ENCODE measurements at regions not wholly inside any gene's neighbourhood (a gene's known extent, or its start where the extent isn't known, plus 50 kb on each side); places are given as distances from the start of the nearest gene placed in this dataset.

DNA sequence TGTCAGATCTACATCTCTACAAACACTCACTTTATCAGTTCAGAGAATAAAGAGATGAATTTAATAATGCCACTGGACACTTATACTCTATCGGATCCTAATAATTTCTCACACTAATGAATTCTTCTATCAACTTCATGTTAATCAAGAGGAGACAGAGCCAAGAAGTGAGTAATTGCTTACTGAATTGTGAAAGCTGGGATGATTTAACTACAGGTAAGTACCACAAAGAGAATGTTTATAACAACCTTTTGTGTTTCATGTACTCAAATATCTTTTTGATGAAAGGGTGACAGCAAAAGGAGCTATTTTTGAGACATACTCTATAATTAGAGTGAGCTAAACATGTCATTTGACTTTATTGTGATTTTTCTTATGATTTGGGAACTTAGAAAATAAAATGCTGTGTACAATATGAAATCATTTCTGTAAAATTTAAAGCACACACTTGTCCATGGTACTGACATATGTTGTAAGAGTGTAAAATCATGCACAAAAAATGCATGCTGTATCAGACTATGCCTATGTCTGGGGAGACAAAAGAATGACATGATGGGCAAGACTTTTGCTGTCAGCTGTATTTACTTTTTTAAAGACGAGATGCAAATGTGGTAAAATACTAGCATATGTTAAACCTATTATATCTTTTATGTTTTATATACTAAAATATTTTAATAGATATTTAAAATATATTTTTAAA is 361.2 kb downstream of the CCER1 start:
- H3K36me3 ChIP-seq (ENCODE audit: control insufficient read depth in 3 of 3, insufficient read depth in 2 of 3, low read depth in 1 of 3, low read length in 3 of 3): no peaks in the 10 kb centered on the region
- no peaks in the 10 kb centered on the region for H3K4me1 ChIP-seq (ENCODE audit: control insufficient read depth in 3 of 3, insufficient read depth in 2 of 3, low read depth in 1 of 3, low read length in 2 of 3)
- DNase-seq (no peak), FAIRE-seq (no peak)
- no peaks in the 10 kb centered on the region for H3K27me3 ChIP-seq (ENCODE audit: control insufficient read depth in 3 of 3, insufficient read depth in 3 of 3, low read length in 3 of 3)
- H3K9me3 ChIP-seq (ENCODE audit: control insufficient read depth in 2 of 2, insufficient read depth in 1 of 2, low read depth in 1 of 2, low read length in 1 of 2): no peaks in the 10 kb centered on the region
- 81 to 85% (median 84%) methylated on average over 2 of the region's 2 CpGs for WGBS, 3 donors
- H3K4me3 ChIP-seq (ENCODE audit: low read depth in 1 of 3, low read length in 3 of 3): no peak overlapping the region
- H3K27ac ChIP-seq (ENCODE audit: low read depth in 1 of 3, low read length in 2 of 3): no peak overlapping the region

DNA sequence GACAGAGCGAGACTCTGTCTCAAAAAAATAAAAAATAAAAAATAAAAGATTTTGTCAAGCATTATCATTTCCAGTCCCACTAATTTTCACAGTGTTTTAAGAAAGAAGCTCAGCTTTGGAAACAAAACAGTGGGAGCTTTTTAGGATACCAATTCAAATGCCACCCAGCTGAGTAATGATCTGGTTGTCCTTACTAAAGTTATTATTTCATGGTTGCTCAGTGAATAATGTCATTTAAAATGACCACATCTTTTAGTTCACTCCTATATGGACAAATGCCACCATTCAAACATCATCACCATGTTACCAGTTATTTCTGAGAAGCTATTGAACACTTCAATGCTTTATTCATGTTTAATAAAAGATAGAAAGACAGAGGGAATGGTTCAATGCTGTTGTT is 365.0 kb downstream of the CCER1 start:
- Histone ChIP-seq H3K27ac (ENCODE audit: low read depth in 1 of 3, low read length in 2 of 3) (no peak overlapping the region), H3K9me3 (ENCODE audit: control insufficient read depth in 2 of 2, insufficient read depth in 1 of 2, low read depth in 1 of 2, low read length in 1 of 2) (no peaks in the 10 kb centered on the region), H3K4me3 (ENCODE audit: low read depth in 1 of 3, low read length in 3 of 3) (no peak overlapping the region), H3K36me3 (ENCODE audit: control insufficient read depth in 3 of 3, insufficient read depth in 2 of 3, low read depth in 1 of 3, low read length in 3 of 3) (no peaks in the 10 kb centered on the region), H3K4me1 (ENCODE audit: control insufficient read depth in 3 of 3, insufficient read depth in 2 of 3, low read depth in 1 of 3, low read length in 2 of 3) (no peaks in the 10 kb centered on the region), H3K27me3 (ENCODE audit: control insufficient read depth in 3 of 3, insufficient read depth in 3 of 3, low read length in 3 of 3) (no peaks in the 10 kb centered on the region)
- DNase-seq: no peak
- WGBS, 3 donors: 80 to 95% (median 88%) methylated on average over 1 of the region's 1 CpG
- FAIRE-seq: no peak

DNA sequence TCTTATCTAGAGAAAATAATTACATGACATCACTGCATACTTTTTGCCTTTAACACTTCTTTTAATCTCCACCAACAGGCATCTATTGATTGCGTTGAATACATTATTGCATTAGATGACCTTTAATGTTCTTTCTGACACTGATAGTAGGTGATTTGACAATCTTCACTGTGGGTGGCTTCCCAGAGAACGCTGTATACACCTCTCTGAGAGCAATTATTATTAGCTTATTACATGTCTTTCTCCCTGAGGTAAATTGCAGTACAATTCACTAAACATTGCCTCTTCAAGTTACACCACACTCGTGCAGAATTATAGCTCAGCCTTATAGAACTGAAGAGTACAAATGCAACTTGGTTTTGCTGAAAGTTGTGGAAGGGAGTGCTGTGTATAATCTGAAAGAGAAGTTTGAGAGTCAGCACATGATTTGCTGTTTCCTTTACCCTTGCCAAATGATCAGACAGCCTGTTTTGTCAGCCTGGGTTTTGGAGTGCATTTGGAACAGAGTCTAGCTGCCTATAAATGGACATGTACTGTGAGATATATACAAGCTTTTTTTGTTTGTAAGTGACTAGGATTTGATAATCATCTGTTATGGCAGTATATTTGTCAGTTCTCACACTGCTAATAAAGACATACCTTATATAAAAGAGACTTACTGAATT is 369.2 kb downstream of the CCER1 start:
- DNase-seq: no peak
- H3K36me3 ChIP-seq (ENCODE audit: control insufficient read depth in 3 of 3, insufficient read depth in 2 of 3, low read depth in 1 of 3, low read length in 3 of 3): no peaks in the 10 kb centered on the region
- no peak for FAIRE-seq
- no peaks in the 10 kb centered on the region for H3K4me1 ChIP-seq (ENCODE audit: control insufficient read depth in 3 of 3, insufficient read depth in 2 of 3, low read depth in 1 of 3, low read length in 2 of 3)
- 39 to 66% (median 54%) methylated on average over 3 of the region's 3 CpGs for WGBS, 3 donors
- H3K27me3 ChIP-seq (ENCODE audit: control insufficient read depth in 3 of 3, insufficient read depth in 3 of 3, low read length in 3 of 3): no peaks in the 10 kb centered on the region
- no peak overlapping the region for H3K4me3 ChIP-seq (ENCODE audit: low read depth in 1 of 3, low read length in 3 of 3)
- H3K27ac ChIP-seq (ENCODE audit: low read depth in 1 of 3, low read length in 2 of 3): no peak overlapping the region
- H3K9me3 ChIP-seq (ENCODE audit: control insufficient read depth in 2 of 2, insufficient read depth in 1 of 2, low read depth in 1 of 2, low read length in 1 of 2): no peaks in the 10 kb centered on the region

DNA sequence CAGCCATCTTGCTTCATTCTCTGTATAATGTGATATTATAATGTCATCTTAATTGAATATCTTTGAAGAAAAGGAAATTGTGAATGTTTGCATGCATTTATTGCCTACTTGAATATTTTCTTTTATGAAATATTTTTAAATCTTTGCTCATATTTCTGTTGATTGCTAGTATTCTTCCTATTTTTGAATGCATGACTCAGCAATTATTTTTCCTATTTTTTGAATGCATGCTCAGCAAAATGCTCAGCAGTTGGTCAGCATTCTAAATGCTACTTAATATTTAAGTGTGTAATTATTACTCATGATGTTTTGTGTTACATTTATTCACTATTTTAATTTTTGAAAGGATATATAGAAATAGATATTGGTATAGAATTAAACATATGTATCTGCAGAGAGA is 378.3 kb downstream of the CCER1 start:
- Histone ChIP-seq H3K4me3 (ENCODE audit: low read depth in 1 of 3, low read length in 3 of 3) (no peak overlapping the region), H3K27me3 (ENCODE audit: control insufficient read depth in 3 of 3, insufficient read depth in 3 of 3, low read length in 3 of 3) (no peaks in the 10 kb centered on the region), H3K9me3 (ENCODE audit: control insufficient read depth in 2 of 2, insufficient read depth in 1 of 2, low read depth in 1 of 2, low read length in 1 of 2) (no peaks in the 10 kb centered on the region), H3K4me1 (ENCODE audit: control insufficient read depth in 3 of 3, insufficient read depth in 2 of 3, low read depth in 1 of 3, low read length in 2 of 3) (no peaks in the 10 kb centered on the region), H3K27ac (ENCODE audit: low read depth in 1 of 3, low read length in 2 of 3) (no peak overlapping the region), H3K36me3 (ENCODE audit: control insufficient read depth in 3 of 3, insufficient read depth in 2 of 3, low read depth in 1 of 3, low read length in 3 of 3) (no peaks in the 10 kb centered on the region)
- DNase-seq (no peak), FAIRE-seq (no peak)

- H3K4me1 ChIP-seq (ENCODE audit: control insufficient read depth in 3 of 3, insufficient read depth in 2 of 3, low read depth in 1 of 3, low read length in 2 of 3): no peaks in the 10 kb centered on the region
- H3K4me3 ChIP-seq (ENCODE audit: low read depth in 1 of 3, low read length in 3 of 3): no peak overlapping the region
- 59 to 80% (median 60%) methylated on average over 2 of the region's 2 CpGs for whole genome bisulfite sequencing, 3 donors
- no peak for DNase-seq
- FAIRE-seq: no peak
- no peaks in the 10 kb centered on the region for H3K9me3 ChIP-seq (ENCODE audit: control insufficient read depth in 2 of 2, insufficient read depth in 1 of 2, low read depth in 1 of 2, low read length in 1 of 2)
- no peaks in the 10 kb centered on the region for H3K27me3 ChIP-seq (ENCODE audit: control insufficient read depth in 3 of 3, insufficient read depth in 3 of 3, low read length in 3 of 3)
- H3K27ac ChIP-seq (ENCODE audit: low read depth in 1 of 3, low read length in 2 of 3): no peak overlapping the region
- no peaks in the 10 kb centered on the region for H3K36me3 ChIP-seq (ENCODE audit: control insufficient read depth in 3 of 3, insufficient read depth in 2 of 3, low read depth in 1 of 3, low read length in 3 of 3)
These were observed 379.0 kb downstream of the CCER1 start for GRCh38 chr12:90575995-90576394.

GRCh38 chr12:90574676-90575075 is 380.3 kb downstream of the CCER1 start:
- no peaks in the 10 kb centered on the region for H3K36me3 ChIP-seq (ENCODE audit: control insufficient read depth in 3 of 3, insufficient read depth in 2 of 3, low read depth in 1 of 3, low read length in 3 of 3)
- FAIRE-seq (no peak), DNase-seq (no peak)
- no peaks in the 10 kb centered on the region for H3K27me3 ChIP-seq (ENCODE audit: control insufficient read depth in 3 of 3, insufficient read depth in 3 of 3, low read length in 3 of 3)
- H3K9me3 ChIP-seq (ENCODE audit: control insufficient read depth in 2 of 2, insufficient read depth in 1 of 2, low read depth in 1 of 2, low read length in 1 of 2): no peaks in the 10 kb centered on the region
- 84 to 96% (median 96%) methylated on average over 2 of the region's 2 CpGs for WGBS, 3 donors
- H3K4me3 ChIP-seq (ENCODE audit: low read depth in 1 of 3, low read length in 3 of 3): no peak overlapping the region
- no peak overlapping the region for H3K27ac ChIP-seq (ENCODE audit: low read depth in 1 of 3, low read length in 2 of 3)
- H3K4me1 ChIP-seq (ENCODE audit: control insufficient read depth in 3 of 3, insufficient read depth in 2 of 3, low read depth in 1 of 3, low read length in 2 of 3): no peaks in the 10 kb centered on the region

DNA sequence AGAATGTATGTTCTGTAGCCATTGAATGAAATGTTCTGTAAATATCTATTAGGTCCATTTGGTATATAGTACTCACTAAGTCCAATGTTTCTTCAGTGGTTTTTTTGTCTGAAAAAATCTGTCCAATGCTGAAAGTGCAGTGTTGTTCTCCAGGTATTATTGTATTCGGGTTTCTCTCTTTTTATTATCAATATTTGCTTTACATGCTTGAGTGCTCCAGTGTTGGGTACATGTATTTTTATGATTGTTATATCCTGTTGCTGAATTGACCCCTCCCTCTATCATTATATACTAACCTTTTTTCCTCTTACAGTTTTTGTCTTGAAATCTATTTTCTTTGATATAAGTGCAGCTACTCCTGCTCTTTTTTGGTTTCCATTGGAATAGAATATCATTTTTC is 382.2 kb downstream of the CCER1 start:
- H3K4me3 ChIP-seq (ENCODE audit: low read depth in 1 of 3, low read length in 3 of 3): no peak overlapping the region
- H3K9me3 ChIP-seq (ENCODE audit: control insufficient read depth in 2 of 2, insufficient read depth in 1 of 2, low read depth in 1 of 2, low read length in 1 of 2): no peaks in the 10 kb centered on the region
- no peak overlapping the region for H3K27ac ChIP-seq (ENCODE audit: low read depth in 1 of 3, low read length in 2 of 3)
- H3K27me3 ChIP-seq (ENCODE audit: control insufficient read depth in 3 of 3, insufficient read depth in 3 of 3, low read length in 3 of 3): no peaks in the 10 kb centered on the region
- FAIRE-seq (no peak), DNase-seq (no peak)
- no peaks in the 10 kb centered on the region for H3K4me1 ChIP-seq (ENCODE audit: control insufficient read depth in 3 of 3, insufficient read depth in 2 of 3, low read depth in 1 of 3, low read length in 2 of 3)
- WGBS, 3 donors: 7 to 83% (median 17%) methylated on average over 1 of the region's 1 CpG
- no peaks in the 10 kb centered on the region for H3K36me3 ChIP-seq (ENCODE audit: control insufficient read depth in 3 of 3, insufficient read depth in 2 of 3, low read depth in 1 of 3, low read length in 3 of 3)

- FAIRE-seq: no peak
- H3K4me1 ChIP-seq (ENCODE audit: control insufficient read depth in 3 of 3, insufficient read depth in 2 of 3, low read depth in 1 of 3, low read length in 2 of 3): no peaks in the 10 kb centered on the region
- no peaks in the 10 kb centered on the region for H3K36me3 ChIP-seq (ENCODE audit: control insufficient read depth in 3 of 3, insufficient read depth in 2 of 3, low read depth in 1 of 3, low read length in 3 of 3)
- 84 to 94% (median 86%) methylated on average over 1 of the region's 1 CpG for WGBS, 3 donors
- no peak for DNase-seq
- H3K4me3 ChIP-seq (ENCODE audit: low read depth in 1 of 3, low read length in 3 of 3): no peak overlapping the region
- no peak overlapping the region for H3K27ac ChIP-seq (ENCODE audit: low read depth in 1 of 3, low read length in 2 of 3)
- H3K9me3 ChIP-seq (ENCODE audit: control insufficient read depth in 2 of 2, insufficient read depth in 1 of 2, low read depth in 1 of 2, low read length in 1 of 2): peaks cover 0 to 10% of the 10 kb centered on the region in 2 donors
- no peaks in the 10 kb centered on the region for H3K27me3 ChIP-seq (ENCODE audit: control insufficient read depth in 3 of 3, insufficient read depth in 3 of 3, low read length in 3 of 3)
These were observed 385.3 kb downstream of the CCER1 start for GRCh38 chr12:90569685-90570084.

DNA sequence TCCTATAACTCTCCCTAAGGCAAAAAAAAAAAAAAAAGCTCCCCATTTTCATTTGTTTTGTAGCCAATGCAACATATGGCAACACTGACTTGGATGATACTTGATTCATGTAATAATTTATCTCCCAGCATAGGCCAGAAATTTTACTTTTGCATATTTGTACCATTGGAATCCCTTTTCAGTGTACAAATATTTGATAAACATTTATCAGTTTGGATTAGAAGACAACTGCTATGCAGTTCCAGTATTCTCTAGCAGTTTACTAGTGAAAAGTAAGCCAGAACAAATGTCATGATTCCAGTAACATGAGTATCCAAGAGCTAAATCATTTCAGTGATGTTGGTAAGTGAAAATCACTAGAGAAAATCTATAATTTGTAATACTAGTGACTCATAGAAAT is 392.3 kb downstream of the CCER1 start:
- FAIRE-seq (no peak), DNase-seq (no peak)
- Histone ChIP-seq H3K36me3 (ENCODE audit: control insufficient read depth in 3 of 3, insufficient read depth in 2 of 3, low read depth in 1 of 3, low read length in 3 of 3) (no peaks in the 10 kb centered on the region), H3K9me3 (ENCODE audit: control insufficient read depth in 2 of 2, insufficient read depth in 1 of 2, low read depth in 1 of 2, low read length in 1 of 2) (peaks cover 0 to 10% of the 10 kb centered on the region in 2 donors), H3K4me3 (ENCODE audit: low read depth in 1 of 3, low read length in 3 of 3) (no peak overlapping the region), H3K4me1 (ENCODE audit: control insufficient read depth in 3 of 3, insufficient read depth in 2 of 3, low read depth in 1 of 3, low read length in 2 of 3) (no peaks in the 10 kb centered on the region), H3K27ac (ENCODE audit: low read depth in 1 of 3, low read length in 2 of 3) (no peak overlapping the region), H3K27me3 (ENCODE audit: control insufficient read depth in 3 of 3, insufficient read depth in 3 of 3, low read length in 3 of 3) (no peaks in the 10 kb centered on the region)
